HPDE6-E6E7 (cell line): ENCODE measurements at regions not wholly inside any gene's neighbourhood (a gene's known extent, or its start where the extent isn't known, plus 50 kb on each side); places are given as distances from the start of the nearest gene placed in this dataset.
"Not testable (repeated sequence)": the region's sequence is repeated elsewhere in the genome, so short reads cannot be mapped to it uniquely, and the experiment has no call there.

Experiments
- DNase-seq: peaks from one replicate; pipeline ENCODE4 v3.0.0; 2011; ENCODE audit warnings: missing footprints; ENCODE audit errors: extremely low spot score

DNA sequence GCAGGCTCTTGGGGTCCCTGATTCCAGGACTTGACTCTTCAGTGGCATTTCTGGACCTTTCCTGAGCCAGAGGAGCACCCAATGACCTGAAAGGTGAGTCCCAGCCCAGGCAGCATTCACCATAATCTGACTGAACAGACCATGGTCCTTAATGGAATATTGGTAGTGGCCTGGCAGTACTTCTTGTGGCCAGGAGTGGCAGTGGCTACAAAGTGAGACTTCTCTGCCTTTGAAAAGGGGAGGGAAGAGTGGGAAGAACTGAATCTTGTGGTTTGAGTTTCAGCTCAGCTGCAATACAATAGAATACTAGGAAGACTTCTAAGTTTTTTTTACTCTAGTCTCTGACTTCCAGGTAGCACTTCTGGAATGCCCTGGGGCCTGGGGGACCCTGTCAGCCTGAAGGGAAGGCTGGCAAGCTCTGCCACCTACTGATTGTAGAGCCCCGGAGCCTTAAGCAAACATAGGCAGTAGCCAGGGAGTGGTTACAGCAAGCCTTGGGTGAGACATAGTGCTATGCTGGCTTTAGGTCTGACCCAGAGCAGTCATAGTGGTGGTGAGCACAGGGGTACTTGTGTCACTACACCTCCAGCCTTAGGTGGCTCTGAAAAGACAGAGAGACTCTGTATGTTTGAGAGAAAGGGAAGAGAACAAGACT is 674.2 kb upstream of the MANEA start:
- DNase-seq = no peak

GRCh38 chr6:94899191-94899590 is 678.1 kb upstream of the MANEA start:
- no peak for DNase-seq

DNA sequence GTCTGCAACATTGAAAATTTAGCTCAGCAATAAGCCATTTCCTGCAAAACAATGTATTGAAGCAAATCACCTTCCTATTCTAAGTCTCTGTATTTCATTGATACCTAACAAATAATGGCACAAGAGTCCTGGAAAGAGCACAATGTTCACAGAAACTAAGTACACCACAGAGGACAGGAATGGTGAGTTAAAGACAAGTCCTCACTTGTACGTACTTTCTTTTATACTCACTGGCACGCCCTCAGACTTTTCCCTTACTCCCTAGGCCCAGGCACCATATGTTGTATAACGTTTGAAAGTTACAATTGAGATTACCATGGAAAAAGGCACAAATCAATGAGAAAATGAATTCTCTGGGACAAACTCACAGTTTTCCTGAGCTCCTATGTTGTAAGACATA is 683.0 kb upstream of the MANEA start:
- DNase-seq = peak; percentile 12

- DNase-seq = no peak
These were observed 684.0 kb upstream of the MANEA start for GRCh38 chr6:94893327-94893726.

GRCh38 chr6:94873819-94874218 is 703.5 kb upstream of the MANEA start:
- not testable (repeated sequence) for DNase-seq

DNA sequence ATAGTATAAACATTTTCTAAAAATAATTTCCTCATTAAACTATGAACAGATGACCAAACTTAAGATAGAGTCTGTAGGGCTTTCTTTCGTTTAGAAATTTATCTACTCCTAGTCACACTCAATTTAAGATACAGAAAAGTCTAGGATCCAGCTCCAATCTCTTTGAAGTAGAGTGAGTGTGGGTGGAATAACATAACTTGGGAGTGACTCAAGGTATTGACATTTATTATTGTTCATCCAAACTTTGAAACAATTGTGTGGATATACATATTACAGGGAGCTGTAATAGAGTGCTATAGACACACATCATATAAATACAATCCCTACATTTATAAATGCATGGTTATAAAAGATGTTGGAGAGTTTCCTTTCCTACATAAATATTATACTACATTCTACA is 715.2 kb upstream of the MANEA start:
- DNase-seq = peak; percentile 7

- no peak for DNase-seq
These were observed 717.4 kb upstream of the MANEA start for GRCh38 chr6:94859924-94860323.

DNA sequence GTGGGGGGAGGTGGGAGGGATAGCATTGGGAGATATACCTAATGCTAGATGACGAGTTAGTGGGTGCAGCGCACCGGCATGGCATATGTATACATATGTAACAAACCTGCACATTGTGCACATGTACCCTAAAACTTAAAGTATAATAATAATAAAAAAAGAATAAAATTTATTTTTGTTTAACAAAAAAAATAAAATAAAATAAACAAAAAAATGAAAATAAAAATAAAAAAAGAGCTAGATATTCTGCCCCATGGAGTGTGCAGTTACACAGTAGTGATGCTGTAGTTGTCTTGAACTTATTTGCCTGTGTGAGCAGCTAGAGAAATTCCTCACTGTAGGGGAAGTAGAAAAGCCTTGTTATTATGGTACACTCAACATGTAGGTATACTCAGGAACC is 720.3 kb upstream of the MANEA start:
- not testable (repeated sequence) for DNase-seq

- DNase-seq = not testable (repeated sequence)
These were observed 726.0 kb upstream of the MANEA start for GRCh38 chr6:94851329-94851728.

- DNase-seq = no peak
These were observed 731.6 kb upstream of the MANEA start for GRCh38 chr6:94845742-94846141.

GRCh38 chr6:94835264-94835663 is 742.1 kb upstream of the MANEA start:
- DNase-seq = no peak

- no peak for DNase-seq
These were observed 763.5 kb upstream of the MANEA start for GRCh38 chr6:94813806-94814205.

DNA sequence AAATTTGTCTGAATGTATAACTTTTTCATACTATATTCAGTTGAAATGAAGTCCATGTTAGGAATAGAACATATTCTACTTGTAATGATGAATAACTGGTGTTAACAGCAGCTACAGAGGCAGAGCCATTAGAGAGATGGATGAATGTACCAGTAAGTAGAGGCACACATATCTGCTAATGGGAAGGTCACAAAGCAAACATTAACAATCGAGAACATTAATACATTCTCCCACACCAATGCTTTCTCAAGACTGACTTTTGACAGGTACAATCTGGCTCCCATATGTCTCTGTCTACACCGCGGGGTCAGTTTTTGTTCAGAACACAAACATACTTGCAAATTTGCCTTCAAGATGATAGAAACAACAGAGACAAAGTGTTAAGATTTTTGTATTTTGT is 776.0 kb upstream of the MANEA start:
- no peak for DNase-seq

DNA sequence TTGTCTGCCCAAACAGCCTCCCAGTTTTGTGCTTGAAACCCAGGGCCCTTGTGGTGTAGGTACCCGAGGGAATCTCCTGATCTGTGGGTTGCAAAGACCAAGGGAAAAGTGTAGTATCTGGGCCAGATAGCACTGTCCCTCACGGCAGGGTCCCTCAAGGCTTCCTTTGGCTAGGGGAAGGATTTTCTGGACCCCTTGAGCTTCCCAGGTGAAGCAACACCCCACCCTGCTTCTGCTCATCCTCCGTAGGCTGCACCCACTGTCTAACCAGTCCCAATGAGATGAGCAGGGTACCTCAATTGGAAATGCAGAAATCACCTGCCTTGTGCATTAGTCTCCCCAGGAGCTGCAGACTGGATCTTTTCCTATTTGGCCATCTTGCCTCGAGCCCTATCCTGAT is 791.8 kb upstream of the MANEA start:
- DNase-seq = no peak

GRCh38 chr6:94785081-94785480 is 792.3 kb upstream of the MANEA start:
- DNase-seq = not testable (repeated sequence)

- DNase-seq = no peak
These were observed 808.1 kb upstream of the MANEA start for GRCh38 chr6:94769197-94769596.

DNA sequence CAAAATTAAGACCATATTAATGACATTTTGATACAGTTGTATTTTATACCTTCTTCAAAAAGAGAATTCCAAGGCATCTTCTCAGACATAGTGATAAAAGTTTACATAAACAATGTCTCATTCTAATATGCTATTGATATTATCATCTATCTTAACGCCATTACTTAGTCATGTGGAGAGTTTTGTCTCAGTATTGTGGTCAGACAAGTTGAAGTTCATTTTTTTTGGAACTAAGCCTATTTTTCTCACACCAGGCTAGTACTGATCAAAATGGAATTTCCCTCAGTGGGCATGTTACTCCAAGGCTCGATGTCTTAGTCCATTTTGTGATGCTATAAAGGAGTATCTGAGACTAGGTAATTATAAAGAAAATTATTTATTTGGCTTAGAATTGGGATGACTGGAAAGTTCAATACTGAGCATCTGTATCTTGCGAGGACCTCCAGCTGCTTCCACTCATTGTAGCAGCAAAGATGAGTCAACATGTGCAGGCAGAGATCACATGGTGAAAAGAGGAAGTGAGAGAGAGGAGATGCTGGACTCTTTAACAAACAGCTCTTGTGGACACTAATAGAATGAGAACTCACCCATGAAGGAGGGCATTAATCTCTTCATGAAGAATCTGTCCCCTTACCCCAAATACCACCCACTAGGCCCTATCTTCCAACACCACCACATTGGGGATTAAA is 825.5 kb upstream of the MANEA start:
- DNase-seq = no peak

DNA sequence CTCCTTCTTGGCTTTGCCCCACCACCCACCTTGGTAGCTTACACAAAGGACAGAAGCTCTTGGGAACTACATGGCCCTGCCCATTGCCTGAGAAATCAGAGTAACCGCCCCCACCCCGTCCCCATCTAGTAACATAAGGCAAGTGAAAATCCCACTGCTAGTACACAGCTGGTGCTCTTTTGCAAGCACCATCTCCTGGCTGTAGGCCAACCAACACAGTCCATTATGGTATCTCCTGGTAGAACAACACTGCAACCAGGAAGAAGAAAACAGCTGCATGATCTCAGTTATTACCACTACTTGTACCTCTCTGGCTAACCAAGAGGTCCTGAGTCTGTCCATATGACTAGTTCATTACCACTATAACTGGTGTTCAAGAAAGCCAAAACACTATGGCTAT is 841.1 kb upstream of the MANEA start:
- DNase-seq = no peak

DNA sequence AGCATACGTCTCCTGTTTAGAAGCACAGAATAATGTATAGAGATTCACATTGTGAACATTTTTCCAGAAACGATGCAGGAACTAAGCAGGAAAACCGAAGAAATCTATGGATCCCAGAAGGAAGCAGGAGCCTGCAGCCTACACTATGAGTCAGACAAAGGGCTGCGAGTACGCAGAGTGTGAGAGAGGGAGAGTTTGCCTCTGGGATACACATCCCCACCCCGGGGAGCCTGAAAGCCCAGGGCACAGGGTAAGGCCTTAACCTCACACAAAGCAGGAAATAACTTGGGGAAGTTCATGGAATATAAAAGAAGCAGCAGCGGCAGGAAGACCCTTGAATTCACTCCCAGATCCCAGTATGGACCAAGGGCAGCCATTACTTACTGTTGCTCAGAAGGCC is 842.1 kb upstream of the MANEA start:
- no peak for DNase-seq

- no peak for DNase-seq
These were observed 842.6 kb upstream of the MANEA start for GRCh38 chr6:94734751-94735150.

GRCh38 chr6:94733066-94733465 is 844.3 kb upstream of the MANEA start:
- DNase-seq = no peak

GRCh38 chr6:94727710-94728109 is 849.6 kb upstream of the MANEA start:
- no peak for DNase-seq

DNA sequence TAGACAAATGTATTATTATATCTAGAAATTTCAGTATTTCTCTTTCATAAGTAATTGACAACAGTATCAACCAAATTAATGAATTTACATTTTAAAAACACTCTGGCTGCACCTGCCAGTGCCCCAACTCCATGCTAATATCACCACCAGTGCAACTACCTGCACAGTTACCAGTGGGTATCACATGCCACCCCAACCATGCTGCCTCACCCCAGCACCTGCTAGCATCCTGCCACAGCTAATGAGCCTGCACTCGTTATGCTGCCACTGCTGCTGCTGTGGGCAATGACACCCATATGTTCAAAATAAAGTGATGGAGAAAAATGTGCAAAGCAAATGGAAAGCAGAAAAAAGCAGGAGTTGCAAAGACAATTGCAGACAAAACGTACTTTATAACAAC is 855.9 kb upstream of the MANEA start:
- DNase-seq = no peak

DNA sequence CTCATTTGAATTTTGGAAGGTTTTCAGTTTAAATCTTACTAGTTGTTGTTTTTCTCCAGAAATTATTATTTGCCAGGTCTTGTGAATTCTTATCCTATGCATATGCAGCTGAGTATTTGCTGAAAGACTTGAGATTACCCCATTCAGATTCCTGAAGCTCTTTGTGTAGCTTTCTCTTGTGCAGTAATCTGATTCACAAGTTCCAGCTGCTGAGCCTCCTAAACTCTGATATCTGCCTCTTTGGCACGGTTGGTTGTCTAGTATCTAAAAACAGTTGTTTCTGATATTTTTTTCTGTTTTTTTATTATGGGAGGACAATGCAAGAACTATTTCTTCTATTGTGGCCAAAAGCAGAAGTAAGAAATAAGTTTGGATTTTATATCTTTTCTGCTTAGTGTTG is 863.9 kb upstream of the MANEA start:
- DNase-seq = no peak
